HG03520 (cell line): ENCODE measurements at regions not wholly inside any gene's neighbourhood (a gene's known extent, or its start where the extent isn't known, plus 50 kb on each side); places are given as distances from the start of the nearest gene placed in this dataset.

Experiments used
- ATAC-seq: cut with Tn5 transposase; IDR thresholded peaks from one replicate; pipeline ENCODE4 v1.9.1; 2021; ENCODE audit warnings: mild to moderate bottlenecking, moderate library complexity; ENCODE audit not compliant: unreplicated experiment

DNA sequence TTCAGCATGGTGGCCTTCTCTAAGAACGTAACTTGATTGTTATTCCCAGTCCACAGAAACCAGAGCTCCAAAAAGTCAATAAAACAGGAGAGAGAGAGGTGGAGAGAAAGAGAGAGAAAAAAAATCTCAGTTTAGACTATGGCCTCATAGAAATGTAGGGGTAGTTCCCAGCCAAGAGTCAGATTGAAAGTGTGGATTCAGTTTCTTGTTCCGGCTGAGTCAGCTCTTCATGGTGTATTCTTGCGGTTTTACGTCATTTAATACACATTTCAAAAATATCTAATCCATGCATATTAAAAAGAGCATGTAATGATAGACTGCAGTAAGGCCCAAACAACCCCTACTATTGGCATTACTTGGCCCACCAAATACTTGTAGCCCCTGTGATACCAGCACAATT, 303.9 kb downstream of the ETAA1 start:
- no peak for ATAC-seq

DNA sequence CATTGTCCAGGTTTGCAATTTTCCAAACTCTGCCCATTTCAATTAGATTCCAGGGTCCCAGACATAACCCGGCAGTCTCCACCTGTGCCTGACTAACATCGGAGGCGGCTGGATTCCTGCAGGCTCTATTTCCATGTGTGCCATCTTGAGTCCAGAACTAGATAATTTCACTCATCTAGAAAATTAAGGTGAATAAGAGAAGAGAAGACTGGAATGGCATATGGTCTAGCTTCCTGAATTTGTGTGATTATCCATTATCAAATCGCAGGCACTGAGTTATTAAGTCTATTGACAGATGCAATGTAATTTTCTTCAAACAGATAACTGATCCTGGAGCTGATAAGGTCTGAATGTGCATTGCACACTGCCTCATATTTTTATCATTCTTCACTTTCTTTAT, 305.2 kb downstream of the ETAA1 start:
- ATAC-seq = no peak

- no peak for ATAC-seq
Measured at GRCh38 chr2:67702937-67703336, 305.8 kb downstream of the ETAA1 start.

GRCh38 chr2:67706082-67706481, 308.9 kb downstream of the ETAA1 start:
- no peak for ATAC-seq

DNA sequence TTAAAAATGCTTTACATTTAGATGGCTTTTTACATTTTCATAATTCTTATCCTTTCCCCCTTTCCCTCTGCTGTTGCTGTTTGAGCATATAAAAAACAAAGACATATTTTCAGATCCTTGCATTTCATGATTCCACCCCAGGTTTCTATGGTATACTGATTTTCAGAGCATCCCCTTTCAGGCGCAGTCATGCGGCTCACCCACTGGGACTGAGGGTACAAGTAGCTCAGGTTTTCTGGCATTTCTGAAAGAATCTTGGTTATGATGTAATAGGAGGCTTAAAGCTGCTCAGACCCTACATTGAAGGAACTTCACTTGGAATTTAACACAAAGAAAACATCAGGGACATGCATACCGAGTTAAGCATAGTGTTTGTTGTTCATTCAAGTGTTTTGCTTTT, 310.8 kb downstream of the ETAA1 start:
- ATAC-seq = no peak

DNA sequence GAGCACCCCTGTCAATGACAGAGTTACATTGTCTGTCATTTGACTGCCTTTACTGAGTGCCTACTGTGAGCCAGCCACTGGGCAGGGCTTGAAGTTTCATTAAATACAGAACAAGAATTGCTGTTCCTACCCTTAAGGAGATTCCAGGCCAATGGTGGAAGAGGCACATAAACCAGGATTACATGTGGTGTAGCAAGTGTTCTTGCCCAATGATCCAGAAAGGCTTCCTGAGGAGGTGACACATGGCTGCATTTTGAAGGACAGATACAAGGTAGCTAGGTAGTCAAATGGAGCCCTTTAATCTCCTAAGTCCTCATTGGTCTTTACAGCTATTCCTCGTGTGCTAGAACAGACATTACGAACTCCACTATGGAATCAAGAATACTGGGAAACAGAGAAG, 312.7 kb downstream of the ETAA1 start:
- ATAC-seq = no peak

DNA sequence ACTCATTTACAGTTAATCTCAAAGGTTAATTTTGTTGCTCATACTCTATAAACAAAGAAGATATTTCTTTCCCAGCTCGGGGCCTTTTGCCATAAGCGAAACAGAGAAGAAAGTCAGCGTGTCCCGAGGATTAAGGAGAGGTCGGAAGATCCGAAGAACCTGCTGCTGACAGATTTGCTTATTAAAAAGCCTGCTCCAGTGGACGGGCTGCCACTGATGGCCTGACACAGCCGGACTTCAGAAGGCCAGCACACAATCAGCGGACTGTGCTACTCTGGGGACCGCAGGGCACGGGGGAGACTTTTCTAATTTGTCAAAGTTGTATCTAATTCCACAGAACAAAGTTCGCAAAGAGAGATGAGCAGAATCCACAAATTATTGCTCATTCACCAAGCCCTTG, 315.4 kb downstream of the ETAA1 start:
- no peak for ATAC-seq

DNA sequence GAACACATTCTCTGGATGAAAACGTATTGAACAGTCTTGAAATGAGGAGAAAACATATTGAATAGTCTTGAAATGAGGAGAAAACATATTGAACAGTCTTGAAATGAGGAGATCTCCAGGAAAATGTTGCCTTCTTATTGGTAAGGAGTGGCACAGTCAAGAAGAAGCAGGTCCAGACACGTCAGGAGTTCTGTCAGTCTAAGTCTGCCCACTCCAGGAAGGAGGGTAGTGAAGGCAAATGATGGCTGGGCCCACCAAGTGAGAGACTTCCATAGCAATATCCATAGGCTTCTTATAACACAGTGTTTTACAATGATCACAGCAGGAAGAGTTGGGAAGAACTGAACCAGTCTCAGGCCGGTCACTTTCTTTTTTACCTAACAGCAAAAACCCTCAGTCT, 316.2 kb downstream of the ETAA1 start:
- no peak for ATAC-seq

DNA sequence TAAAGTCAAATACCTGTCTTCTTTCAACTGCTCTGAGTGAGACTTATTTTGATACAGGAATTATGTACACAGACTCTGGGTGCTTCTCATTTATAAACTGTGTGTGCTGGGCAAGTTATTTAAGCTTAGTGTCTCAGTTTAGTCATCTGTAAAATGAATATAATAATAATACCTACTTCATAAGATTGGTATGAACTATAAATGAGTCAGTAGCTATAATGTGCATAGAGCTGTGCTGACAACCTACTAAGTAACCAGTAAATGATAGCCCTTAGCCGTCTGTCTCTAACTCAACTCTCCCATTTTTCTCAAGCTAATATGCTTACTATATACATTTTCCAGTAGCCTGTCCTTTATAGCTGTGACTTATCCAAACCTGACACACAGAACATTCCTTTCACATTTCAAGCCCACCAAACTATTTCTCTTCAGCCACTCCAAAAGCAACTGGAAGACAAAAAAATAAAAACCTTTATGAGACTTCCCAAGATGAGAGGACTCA, 319.8 kb downstream of the ETAA1 start:
- ATAC-seq = no peak

- no peak for ATAC-seq
Measured at GRCh38 chr2:67717692-67718091, 320.6 kb downstream of the ETAA1 start.

GRCh38 chr2:67719351-67719750, 322.2 kb downstream of the ETAA1 start:
- ATAC-seq = no peak

DNA sequence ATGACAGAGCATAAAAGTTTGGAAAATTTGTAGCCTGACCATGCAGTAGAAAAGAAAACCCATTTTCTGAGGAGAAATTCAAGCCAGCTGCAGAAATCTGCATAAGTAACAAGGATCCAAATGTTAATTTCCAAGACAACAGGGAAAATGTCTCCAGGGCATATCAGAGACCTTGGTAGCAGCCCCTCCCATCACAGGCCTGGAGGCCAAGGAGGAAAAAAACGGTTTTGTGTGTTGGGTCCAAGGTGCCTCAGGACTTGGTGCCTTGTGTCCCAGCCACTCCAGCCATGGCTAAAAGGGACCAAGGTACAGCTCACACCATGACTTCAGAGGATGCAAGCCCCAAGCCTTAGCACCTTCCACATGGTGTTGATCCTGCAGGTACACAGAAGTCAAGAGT, 324.4 kb downstream of the ETAA1 start:
- ATAC-seq = no peak

- no peak for ATAC-seq
Measured at GRCh38 chr2:67724261-67724660, 327.1 kb downstream of the ETAA1 start.

DNA sequence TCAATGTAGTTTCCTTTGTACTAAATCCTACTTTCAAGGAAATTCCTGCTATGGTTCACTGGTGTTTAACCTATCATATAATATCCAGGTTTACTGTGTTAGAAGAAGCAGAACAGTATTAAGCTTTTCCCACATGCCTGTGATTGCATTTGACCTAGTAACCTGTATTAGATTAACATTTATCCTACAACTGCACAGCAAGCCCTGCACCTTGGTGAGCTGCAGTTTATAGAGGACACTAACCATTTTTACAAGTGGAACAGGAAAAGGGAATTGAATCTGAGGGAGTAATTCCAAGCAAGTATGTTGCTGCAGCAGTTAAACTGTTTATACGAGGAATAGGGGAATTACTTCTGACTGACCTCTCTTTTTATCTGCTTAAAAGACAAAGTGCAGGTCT, 328.6 kb downstream of the ETAA1 start:
- ATAC-seq = no peak

GRCh38 chr2:67726416-67726815, 329.3 kb downstream of the ETAA1 start:
- ATAC-seq = no peak

DNA sequence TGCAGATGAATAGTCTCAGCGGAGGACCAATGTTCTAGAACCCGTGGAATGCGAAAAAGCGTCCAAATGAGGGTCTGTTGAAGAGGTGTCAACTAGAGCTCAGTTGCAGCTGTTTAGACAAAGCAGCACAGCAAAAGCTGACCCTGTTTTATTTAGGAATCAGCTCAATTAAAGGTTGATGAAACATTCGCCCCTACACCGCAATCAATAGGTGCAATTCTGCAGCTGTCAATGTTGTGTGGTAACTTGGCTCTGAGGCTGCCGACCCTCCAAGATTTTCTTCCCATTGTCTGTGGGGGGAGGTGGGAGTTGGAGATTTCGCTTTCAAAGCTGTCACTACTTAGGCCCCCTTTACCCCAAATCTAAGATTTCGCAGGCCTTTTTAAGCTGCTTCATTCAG, 330.0 kb downstream of the ETAA1 start:
- no peak for ATAC-seq

DNA sequence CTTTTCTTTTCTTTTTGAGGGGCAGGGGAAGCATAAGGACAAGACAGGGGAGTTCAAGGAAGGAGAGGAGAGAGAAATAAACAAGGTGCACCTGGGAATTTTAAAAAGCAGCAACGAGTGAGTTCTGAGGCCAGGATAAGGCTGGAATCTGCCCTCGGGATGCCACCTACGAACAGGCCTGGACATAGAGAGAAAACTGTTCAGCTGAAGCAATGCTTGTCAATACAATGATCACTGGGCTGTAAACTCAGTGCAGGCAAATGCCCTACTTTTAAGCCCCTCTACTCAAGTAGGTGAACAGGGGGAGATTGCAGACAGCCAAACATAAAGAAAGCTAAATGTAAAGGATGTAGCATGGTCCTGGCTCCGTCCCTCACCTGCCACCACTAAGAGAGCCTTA, 330.5 kb downstream of the ETAA1 start:
- ATAC-seq = no peak

GRCh38 chr2:67729474-67729873, 332.3 kb downstream of the ETAA1 start:
- ATAC-seq = no peak

GRCh38 chr2:67733517-67733916, 329.3 kb downstream of the C1D start:
- ATAC-seq = peak; percentile 56

- ATAC-seq = no peak
Measured at GRCh38 chr2:67752199-67752598, 310.6 kb downstream of the C1D start.

GRCh38 chr2:67752969-67753368, 309.8 kb downstream of the C1D start:
- ATAC-seq = no peak

GRCh38 chr2:67755156-67755882, 307.5 kb downstream of the C1D start:
- ATAC-seq = no peak

DNA sequence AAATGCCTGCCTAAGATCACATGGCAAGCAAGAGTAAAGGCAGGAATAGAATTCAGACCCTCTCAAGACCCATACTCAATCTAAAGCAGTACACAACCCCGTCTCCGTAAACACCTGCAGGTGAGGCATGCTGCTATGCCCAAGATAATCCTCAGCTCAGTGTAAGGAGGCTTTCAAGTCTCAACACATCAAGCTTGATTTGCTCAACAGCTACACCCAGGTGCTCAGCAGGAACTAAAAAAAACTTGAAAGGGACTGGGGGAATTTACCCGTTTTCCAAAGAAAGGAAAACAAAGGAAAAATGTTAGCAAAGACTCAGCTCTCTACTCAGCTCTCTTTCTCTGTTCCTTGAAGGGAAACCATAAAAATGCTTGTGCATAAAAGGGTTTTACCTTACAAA, 301.8 kb downstream of the C1D start:
- no peak for ATAC-seq
